AG09319 (cell line): ENCODE measurements at regions not wholly inside any gene's neighbourhood (a gene's known extent, or its start where the extent isn't known, plus 50 kb on each side); places are given as distances from the start of the nearest gene placed in this dataset.
A peak's percentile ranks its signal among the peaks of the same experiment; 100 is the strongest.

Experiments used
- DNase-seq: peaks from one replicate; pipeline ENCODE4 v3.0.0-alpha.2; 2010; ENCODE audit warnings: low read depth; ENCODE audit errors: extremely low read depth
- TF ChIP-seq, protein P1 (sequence below): IDR thresholded peaks from 2 replicates; pipeline ENCODE4 v1.5.1; 2011; ENCODE audit warnings: low read depth, mild to moderate bottlenecking, inconsistent platforms, low read length, moderate library complexity

DNA sequence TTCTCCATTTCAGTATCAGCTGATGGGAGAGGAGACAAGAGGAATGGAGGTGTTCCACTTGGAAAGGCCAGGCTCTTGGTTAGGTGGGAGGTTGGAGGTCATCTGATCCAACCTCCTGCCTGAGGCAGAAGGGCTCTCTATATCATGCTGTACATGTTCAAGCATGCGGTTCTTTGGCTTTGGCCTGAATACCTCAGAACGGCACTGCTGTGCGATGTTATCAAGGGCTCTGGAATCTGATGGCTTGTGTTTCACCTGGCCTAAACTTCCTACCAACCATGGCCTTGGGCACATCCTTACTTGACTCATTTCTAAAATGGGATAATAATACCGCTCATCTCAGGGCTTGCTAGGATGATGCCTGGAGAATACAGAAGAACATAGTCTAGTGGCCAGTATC lies 90.1 kb upstream of the FAM169A start:
- TF ChIP-seq, protein P1, sequence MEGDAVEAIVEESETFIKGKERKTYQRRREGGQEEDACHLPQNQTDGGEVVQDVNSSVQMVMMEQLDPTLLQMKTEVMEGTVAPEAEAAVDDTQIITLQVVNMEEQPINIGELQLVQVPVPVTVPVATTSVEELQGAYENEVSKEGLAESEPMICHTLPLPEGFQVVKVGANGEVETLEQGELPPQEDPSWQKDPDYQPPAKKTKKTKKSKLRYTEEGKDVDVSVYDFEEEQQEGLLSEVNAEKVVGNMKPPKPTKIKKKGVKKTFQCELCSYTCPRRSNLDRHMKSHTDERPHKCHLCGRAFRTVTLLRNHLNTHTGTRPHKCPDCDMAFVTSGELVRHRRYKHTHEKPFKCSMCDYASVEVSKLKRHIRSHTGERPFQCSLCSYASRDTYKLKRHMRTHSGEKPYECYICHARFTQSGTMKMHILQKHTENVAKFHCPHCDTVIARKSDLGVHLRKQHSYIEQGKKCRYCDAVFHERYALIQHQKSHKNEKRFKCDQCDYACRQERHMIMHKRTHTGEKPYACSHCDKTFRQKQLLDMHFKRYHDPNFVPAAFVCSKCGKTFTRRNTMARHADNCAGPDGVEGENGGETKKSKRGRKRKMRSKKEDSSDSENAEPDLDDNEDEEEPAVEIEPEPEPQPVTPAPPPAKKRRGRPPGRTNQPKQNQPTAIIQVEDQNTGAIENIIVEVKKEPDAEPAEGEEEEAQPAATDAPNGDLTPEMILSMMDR: no peak
- no peak for DNase-seq

DNA sequence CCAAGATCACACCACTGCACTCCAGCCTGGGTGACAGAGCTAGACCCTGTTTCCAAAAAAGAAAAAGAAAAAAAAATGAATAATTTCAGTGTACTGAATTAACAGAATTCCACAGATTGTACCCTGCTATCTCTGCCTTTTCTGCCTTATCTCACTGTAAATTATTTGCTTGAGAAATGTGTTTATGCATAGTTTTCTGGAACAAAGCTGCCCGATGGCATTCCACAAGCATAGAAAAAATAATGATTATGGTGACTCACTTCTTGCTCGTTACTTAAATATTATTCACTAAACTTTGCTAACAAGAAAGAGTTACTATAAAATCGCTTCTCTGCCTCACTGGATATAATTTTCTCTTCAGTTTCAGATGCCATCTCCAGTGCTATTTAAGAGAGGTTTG lies 88.7 kb upstream of the FAM169A start:
- TF ChIP-seq, protein P1: no peak
- DNase-seq: peak; percentile 11

DNA sequence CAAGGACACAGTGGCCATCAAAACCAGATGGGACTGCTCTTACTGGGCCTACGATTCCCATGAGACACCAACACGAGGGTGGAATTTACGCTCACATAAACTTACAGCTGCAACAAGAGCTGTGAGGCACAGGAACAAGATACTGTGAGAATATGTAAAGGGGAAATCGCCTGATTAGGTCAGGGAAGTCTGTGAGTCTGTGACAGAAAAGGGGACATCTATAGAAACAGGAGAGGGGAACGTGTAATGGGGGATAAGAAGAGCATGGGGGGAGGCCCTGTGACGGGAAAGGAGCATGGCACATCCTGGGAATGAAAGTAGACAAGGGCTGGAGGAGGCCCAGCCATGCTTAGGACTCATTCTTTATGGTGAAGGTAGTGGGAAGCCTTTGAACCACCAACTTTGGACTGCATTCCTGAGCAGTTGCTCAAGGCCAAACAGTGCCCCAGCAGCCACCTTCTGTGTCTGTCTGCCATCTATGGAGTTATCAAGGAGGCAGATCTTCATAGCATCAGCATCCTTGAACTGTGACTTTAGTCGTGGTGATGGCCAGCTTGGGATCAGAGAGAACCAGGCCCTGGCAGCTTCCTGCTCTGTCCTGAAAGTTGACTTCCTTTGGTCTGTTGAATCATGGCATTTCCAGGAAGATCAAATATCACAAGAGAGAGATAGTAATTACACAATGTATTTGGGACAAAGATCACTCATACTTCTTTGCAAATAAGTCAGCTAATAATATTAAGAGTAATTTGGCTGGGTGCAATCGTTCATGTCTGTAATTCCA lies 87.9 kb upstream of the FAM169A start:
- no peak for DNase-seq
- TF ChIP-seq, protein P1: no peak

DNA sequence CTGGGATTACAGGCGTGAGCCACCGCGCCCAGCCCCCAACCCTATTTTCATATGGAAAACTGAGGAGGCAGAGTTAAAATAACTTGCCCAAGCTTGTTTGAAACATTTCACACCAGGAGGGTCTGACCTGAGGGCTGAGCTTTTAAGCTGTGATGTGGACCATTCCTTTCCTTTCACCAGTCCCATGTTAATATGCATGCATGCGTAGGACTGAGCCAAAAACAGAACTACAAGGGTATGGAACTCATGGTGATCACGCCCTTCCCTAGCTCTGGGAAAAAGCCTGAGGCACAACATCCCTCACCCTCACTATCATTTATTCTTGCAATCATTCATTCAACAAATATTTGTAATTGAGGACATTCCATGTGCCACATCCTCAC lies 87.4 kb upstream of the FAM169A start:
- no peak for DNase-seq
- TF ChIP-seq, protein P1: no peak

DNA sequence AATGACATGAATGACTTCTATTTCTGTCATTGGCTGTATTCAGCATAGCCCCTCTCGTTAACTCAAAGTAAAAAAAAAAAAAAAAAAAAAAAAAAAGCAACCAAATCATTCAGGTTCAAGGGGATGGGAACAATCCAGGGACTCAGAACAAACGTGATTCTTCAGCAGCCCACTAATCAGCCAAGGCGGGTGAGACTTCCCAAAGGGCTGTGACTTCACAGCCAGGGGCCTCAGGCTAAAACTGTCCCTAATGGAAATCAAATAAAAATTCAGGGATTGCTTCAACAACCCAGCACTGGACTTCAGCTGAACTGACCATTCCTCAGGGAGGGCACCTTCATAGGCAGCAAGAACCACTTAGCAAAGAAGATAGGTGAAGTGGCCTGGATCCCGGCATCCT lies 86.2 kb upstream of the FAM169A start:
- no peak for DNase-seq
- TF ChIP-seq, protein P1: no peak

DNA sequence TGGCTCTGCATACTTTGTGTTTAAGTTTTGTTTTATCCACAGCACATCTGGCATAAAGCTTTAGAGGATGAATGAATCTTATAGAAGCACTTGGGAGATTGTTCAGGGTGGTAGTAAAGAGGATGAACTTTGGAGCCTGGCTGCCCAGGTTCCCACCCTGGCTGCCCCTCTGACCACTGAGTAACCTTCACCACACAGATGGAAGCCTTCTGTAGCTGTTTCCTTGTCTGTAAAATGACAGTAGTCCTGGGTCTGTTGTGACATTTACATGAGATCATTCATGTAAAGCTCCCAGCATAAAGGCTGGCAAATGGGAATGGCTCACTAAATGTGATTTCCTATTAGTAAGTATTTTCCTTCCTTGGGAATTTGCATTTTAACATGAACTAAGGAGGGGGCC lies 85.7 kb upstream of the FAM169A start:
- TF ChIP-seq, protein P1: no peak

DNA sequence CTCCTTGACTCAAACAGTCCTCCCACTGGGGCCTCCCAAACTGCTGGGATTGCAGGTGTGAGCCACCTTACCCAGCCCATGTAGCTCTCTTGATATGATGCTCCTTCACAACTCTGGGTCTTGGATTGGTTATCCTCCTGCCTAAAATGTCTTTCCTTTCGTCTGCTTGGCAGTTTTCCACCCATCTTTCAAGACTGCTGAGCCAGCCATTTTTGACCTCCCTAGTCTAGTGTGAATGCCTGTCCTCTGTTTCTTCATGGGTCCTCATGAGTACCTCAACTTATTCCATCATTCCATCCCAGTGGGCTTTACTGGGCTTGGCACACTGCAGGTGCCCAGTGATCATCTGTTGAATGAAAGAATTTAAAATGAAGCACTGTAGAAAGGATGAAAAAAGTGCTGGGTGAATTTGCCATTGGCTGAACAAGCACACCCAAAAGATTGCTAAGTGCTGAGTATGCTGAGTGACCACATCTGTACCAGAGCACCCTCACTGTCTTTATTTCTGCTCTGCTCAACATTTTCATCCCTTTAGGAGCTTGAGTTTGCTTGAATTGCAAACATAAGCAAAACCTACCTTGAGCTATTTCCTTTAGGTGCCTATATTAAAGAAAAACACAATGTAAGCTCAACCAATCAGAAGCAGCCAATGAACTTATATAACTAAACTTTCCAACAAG lies 84.8 kb upstream of the FAM169A start:
- TF ChIP-seq, protein P1: no peak
- DNase-seq: no peak

More for the DNA sequence above, 85.7 kb upstream of the FAM169A start:
- DNase-seq: no peak
